GM21723 (cell line): ENCODE measurements at regions not wholly inside any gene's neighbourhood (a gene's known extent, or its start where the extent isn't known, plus 50 kb on each side); places are given as distances from the start of the nearest gene placed in this dataset.
"Not testable (repeated sequence)": the region's sequence is repeated elsewhere in the genome, so short reads cannot be mapped to it uniquely, and the experiment has no call there.

ENCODE experiments used
- ATAC-seq: cut with Tn5 transposase; IDR thresholded peaks from one replicate; pipeline ENCODE4 v1.9.1; 2021; ENCODE audit warnings: mild to moderate bottlenecking, moderate library complexity; ENCODE audit not compliant: unreplicated experiment

DNA sequence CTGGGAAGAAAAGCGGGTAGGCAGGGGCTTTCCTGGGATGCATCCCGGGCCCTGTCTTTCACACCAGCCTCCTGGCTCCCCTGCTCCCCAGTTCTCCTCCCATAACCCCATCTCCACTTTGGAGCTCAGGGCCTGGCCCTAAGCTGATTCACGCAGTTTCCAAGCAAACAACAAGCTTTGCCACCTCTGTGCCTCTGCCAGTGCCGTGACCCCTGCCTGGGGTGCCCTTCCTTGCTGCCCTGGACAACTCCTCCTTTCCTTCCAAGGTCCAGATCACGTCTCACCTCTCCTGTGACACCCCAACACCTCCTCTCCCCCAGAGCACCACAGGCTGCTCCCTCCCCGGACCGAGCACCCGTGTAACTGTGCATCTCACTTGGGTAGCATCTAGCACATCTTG lies 184.5 kb downstream of the NPIPB11 start:
- not testable (repeated sequence) for ATAC-seq

DNA sequence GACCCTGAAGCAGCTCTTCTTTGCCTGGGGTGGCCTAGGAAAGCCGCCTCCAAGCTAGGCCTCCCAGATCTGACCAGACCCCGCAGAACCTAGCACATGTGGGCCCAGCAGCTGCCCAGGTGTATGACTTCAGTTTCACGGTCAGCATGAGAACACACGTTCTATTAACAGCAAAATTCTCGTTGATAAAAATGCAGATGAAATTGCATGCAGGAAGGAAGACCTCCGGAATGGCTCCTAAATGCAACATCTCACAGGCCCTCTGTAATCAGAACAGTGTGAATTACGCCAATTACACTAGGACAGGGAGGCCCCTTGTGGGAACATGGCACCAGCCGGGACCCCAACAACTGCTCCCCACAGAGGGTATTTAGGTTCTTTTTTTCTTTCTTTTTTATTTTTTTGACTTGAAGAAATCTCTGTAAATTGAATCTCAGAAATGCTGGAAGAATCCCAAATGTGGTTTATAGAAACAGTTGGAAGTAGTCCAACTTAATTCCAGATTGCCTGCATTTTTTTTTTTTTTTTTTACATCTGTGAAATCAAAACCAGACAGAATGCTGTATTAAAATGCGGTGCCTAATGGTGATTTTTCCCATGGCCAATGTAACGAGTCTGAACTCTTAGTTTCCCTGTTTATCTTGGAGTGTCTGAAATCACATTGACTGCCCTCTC lies 185.1 kb downstream of the NPIPB11 start:
- not testable (repeated sequence) for ATAC-seq

DNA sequence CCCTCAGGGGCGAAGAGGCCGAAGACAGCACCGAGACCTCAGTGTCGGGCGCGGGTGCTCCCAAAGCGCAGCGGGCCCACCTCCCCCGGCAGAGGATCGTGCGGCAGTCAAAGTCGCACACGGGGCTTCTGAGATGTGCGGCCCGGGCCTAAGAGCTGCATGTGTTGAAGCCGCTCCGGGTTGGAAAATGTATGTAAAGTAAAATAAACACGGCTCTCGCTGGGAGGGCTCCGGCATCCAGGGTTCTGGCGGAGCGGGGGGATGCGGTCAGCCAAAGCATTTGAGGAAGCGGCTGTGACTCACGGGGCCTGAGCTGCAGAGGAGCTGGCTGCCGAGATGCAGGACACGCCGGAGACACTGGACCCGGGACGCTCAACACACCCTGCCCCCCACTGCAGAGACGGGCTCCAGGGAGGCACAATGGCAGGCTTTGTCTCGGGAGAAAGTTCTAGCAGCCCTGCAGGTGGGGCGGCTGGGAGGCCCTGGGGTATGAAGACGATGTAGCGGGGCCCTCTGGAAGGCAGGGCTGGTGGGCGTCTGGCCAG lies 185.8 kb downstream of the NPIPB11 start:
- not testable (repeated sequence) for ATAC-seq

DNA sequence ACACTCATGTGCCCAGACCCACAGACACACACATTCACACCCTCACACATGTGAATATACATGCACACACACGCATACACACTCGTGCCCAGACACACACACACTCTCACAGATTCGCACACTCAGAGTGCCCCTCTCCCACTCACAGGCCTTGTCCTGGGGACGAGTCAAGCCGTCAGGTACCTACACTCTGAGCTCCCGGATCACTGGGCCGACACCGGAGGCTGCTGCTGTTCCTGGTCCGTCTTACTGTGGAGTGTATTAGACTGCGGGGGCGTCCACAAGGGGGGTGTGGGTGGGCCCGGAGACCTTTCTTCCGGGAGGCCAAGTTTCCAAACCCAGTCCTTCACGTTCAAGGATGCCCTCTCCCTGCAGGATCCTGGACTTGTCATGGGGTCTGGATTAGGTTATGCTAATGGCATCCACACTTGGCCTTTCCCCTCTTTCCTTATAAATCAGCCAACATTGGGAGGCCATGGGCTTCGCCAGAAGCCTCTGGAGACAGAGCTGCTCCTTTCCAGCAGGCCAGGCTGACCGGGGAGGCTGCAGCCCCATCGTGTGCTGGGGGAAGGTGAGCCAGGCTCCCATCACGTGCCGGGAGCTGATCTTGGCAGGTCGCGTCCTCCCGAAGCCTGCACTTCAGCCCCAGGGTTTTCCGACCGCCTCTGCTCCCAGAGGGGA lies 186.4 kb downstream of the NPIPB11 start:
- not testable (repeated sequence) for ATAC-seq

DNA sequence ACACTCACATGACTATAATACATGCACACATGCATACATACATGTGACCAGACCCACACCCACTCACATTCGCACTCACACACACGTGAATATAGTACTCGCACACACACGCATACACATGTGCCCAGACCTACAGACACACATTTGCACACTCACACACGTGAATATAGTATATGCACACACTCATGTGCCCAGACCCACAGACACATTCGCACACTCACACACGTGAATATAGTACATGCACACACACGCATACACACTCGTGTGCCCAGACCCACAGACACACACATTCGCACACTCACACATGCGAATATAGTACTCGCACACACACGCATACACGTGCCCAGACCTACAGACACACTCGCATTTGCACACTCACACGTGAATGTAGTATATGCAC lies 186.9 kb downstream of the NPIPB11 start:
- not testable (repeated sequence) for ATAC-seq

DNA sequence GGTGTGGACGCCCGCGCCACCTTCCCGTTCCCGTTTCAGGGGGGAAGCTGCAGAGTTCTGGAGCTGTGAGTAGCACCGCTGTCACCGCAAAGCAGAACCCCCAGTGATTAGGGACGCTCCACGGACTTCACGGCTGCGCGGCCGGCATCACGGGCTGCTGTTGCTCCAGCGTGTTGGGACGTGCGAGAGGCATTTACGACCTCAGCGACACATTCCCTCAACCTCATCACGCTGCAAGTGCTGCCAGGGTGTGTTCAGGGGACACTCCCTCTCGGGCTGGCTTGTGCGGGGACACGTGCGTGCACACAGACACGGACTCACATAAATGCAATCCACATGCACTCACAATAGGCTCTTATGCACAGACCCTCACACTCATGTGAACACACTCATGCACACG lies 187.9 kb downstream of the NPIPB11 start:
- ATAC-seq: not testable (repeated sequence)

DNA sequence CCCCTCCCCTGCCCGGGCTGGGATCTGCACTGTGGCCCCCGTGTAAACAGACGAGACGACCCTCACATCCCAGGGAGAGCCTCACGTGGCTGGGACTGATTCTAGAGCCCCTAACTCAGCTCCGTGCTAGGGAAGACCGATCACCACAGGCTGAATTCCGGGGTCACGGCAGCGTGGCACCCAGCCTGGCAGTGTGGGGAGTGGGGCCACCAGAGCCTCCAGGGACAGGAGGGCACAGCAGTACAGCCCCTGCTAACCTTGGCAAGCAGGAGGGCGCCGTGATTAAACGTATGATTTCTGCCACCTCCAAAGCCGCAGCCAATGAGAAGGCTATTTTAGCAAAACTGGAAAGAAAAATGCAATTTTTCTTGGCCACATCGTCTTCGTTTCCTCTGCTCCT lies 188.3 kb downstream of the NPIPB11 start:
- not testable (repeated sequence) for ATAC-seq

DNA sequence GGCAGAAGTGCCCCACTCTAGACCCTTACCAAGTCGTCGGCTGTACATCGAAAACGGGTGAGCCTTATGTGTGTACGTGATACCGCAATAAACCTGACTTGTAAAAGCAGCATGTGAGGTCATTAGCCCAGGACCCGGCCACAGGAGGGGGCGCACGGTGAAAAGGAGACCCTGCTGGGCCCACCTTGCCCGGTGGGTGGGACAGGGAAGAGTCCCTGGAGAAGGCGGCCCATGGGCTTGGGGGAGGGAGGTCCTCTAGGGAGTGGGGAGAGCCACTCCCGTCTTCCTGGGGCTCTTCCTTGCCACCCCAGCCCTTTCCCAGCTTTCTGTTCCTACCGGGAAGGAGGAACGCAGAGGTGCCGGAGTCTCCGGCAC lies 188.8 kb downstream of the NPIPB11 start:
- ATAC-seq: not testable (repeated sequence)

DNA sequence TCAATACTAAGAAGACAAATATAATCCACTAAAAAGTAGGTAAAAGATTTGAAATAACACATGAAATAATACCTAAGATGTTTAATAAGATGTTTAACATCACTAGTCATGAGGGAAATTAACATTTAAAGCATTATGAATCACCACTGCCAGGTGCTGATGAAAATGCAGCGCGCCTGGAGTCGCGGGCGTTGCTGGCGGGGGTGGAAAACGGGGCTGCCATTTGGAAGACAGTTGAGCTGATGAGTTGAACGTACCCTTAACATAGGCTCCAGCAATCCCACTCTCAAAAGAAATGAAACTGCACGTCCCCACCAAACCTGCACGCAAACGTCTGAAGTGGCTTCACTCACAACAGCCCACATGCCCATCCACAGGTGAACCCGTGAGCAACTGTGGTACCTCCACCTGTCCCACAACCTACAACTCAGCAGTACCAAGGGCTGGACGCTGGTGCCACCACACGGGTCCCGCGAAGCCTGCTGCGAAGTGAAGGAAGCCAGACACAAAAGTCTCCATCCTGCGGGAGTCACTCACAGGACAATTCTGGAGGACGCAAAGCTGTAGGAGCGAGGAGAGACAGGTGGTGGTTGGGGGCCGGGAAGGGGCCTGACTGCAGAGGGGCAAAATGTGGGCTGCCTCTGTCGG lies 189.3 kb downstream of the NPIPB11 start:
- ATAC-seq: not testable (repeated sequence)

DNA sequence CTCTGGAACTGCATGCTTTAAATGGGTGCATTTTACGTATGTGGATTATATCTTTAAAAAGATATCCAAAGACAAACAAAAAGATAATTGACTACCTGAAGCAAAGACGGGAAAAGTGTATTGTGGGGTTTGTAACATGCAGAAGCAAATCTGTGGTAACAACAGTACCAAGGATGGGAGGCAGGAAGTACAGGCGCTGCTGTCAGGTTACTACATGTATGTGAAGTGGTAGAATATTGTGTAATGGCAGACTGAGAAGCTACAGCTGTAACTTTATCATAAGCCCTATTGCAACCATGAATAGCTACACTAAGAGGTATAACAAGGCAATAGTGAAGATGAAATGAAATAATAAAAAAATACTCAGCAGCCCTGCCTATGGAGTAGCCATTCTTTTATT lies 192.7 kb downstream of the NPIPB11 start:
- ATAC-seq: not testable (repeated sequence)

DNA sequence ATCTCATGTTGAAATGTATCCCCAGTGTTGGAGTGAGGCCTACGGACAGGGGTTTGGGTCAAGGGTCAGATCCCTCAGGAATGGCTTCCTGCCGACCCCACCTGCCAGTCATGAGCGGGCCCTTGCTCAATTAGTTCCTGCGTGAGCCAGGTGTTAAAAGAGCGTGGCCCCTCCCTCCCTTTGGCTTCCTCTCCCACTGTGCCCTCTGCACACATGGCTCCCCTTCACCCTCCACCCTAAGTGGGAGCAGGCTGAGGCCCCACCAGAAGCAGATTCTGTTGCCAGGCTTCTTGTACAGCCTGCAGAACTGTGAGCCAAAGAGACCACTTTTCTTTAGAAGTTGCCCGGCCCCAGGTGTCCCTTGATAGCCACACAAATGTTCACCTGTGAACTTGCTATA lies 193.3 kb downstream of the NPIPB11 start:
- ATAC-seq: not testable (repeated sequence)

DNA sequence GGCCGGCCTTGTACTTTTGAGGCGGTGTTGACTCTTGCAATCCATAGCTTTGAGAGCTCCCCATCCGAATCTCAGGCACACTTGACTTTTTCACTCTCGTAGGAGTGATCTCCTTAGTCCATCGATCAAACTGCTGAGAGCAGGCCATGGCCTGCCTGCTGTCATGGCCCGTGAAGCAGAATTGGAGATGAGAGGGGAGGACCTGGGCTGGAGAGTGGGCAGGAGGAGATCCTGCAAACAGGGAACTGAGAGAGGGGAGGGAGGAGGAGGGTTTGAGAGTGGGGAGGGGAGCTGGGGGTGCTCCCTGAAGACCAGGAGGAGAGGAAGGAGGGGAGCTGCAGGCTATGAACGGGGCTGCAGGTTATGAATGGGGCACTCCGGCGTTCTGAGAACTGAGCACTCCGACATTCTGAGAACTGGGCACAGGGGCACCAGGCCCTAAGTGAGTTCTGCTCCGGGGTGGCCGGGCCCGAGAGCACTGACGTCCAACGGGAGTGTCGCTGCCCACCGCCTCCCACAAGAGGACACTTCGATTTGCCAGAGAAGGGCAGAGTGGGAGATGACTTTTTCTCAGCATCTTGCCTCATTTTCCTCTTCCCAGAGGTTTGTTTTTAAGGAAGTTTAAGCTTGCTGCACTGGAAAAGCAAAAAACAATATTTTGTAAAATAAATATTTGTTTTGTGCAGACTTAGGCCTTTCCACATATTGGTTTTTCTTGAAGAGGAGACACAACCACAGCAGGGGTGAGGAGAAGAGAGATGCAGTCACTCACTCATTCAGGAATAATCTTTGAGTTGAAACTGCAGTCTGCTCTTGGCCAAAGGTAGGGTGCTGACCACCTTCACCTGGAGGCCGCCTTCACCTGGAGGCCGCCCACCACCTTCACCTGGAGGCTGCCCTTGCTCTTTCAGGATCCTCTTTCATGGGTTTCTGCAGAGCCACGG lies 194.2 kb downstream of the NPIPB11 start:
- ATAC-seq: not testable (repeated sequence)

DNA sequence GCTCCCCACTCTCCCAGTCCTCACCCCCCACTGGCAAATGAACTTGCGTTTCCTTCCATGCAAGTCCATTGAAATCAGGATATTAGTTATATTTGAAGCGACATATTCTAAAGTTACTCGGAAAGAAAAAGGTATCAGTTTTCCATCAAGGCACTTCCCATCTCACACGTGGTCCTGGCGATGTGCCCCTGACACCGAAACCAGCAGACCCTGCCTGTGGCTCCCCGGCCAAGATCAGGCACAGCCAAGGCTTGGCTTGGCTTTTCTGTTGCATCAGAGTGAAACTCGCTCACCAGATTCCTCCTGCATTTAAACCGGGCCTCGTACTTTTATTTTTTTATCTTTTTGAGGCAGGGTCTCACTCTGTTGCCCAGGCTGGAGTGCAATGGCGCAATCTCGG lies 195.1 kb downstream of the NPIPB11 start:
- ATAC-seq: not testable (repeated sequence)

DNA sequence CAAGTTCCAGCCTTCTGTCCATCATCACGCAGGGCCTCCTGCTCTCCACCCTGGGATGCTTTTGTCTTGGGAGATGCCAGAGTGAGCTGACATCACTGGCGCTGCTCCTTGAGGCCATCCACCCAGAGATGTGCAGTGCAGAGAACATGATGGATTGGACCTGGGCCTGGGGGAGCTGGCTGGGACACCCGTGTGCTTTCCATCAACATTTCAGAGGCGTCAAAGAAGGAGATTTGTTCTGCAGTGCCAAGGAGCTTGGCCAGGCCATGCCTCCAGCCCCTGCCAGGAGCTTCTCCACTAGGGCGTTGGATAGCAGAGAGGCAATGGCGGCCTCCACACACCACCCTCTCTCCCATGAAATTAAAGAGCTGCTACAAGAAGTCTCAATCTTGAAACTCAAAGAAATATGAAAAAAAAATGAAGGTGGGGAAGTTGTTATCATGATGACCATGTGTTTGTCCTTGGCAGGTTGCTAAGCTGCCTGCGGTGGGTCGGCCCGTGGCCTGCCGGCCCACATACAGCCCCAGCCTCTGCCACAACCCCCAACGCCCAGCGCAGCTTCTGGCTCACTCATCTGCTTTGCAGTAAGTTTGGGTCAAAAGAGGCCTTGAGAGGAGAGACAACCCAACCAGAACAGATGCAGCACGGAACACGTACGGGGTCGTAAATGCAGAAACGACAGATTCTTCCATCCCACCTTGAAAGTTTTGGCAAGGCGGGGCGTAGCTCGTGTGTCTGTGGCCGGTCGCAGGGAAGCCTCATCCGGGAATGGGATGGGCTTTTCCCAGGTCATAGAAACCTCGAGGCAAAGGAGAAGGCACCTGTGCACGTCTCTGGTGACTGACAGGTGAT lies 196.0 kb downstream of the NPIPB11 start:
- not testable (repeated sequence) for ATAC-seq

DNA sequence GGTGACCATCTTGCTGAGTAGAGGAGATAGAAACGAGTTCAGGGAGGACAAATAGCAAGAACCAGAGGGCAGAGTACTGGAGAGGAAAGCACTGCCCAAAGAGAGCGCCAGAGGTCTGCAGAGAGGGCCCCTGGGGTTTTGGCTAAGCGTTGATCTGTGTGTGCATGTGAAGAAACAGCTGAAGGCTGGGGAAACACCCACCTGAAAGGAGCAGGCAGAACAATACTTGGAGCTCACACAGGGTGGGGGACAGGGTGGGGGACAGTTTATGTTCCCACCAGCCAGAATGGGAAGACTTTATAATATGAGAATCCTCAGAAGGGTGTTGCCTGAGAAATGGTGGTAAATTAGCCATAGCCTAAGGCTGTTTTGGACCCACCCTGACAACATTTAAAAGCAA lies 200.4 kb downstream of the NPIPB11 start:
- ATAC-seq: not testable (repeated sequence)

DNA sequence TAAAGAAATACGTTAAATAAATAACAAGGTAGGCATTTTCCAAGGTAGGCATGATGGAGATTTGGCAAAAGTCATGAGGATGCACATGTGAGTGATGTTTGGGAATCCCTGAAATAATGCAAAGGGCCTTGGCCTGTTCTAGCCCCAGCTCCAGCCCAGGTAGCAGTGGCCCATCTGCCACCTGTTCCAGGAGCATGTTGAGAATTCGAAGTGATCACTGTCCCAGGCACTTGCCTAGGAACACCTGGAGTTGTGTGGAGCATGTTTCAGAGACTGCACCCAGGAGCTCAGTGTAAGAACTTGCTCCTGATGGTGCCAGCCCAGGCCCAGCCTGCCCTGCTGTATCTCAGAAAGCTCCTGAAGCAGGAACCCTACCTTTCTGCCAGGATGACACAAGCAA lies 201.4 kb downstream of the NPIPB11 start:
- not testable (repeated sequence) for ATAC-seq

DNA sequence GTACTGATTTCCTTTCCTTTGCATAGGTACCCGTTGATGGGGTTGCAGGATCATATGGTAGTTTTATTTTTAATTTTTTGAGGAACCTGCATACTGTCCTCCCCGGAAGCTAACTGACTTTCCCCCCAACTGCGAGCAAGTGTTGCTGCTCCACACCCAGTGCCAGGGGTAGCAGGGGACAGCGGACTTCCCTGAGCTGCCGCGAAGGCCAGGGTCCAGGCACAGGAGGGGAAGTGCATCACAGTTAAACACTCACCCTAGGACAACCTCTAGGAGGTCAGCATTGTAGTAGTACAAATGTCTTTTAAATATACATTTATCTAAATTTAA lies 201.7 kb downstream of the NPIPB11 start:
- no peak for ATAC-seq

DNA sequence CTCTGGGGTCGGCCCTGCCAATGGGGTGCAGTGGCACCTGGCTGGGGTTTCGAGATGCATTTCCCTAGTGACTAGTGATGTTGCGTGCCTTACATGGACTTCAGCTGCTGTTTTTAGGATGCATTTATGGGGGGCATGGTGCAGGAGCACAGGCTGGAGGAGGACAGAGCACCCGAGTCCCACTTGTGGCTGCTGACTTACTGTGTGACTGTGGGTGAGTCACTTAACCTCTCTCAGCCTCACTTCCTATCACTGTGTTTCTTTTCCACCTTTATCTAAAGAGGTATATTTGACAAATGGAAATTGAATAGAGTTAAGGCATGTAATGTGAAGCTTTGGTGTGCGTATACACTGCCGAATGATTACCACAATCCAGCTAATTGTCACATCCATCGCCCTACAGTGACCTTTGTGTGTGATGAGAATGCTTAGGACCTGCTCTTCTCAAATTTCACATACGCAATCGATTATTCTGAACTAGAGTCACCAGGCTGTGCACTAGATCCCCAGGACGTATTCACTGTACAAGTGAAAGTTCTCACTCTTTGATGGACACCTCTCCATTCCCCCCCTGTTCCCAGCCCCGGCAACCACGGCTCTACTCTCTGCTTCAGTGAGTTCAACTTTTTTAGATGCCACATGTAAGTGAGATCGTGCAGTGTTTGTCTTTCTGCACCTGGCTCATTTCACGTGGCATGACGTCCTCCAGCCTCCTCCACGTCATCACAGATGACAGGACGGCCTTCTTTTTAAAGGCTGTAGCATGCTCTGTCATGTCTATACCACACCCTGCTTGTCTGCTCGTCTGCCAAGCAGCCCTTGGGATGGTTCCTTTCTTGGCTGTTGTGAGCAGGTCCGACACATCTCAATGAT lies 202.3 kb downstream of the NPIPB11 start:
- not testable (repeated sequence) for ATAC-seq
